HepG2 (cell line): ENCODE measurements at regions not wholly inside any gene's neighbourhood (a gene's known extent, or its start where the extent isn't known, plus 50 kb on each side); places are given as distances from the start of the nearest gene placed in this dataset.
A peak's percentile ranks its signal among the peaks of the same experiment; 100 is the strongest.

Experiments used
- HMGA1 ChIP-seq: sonication (generic); formaldehyde crosslinking; conservative IDR thresholded peaks from 2 replicates; pipeline ENCODE4 v1.4.0; 2020; ENCODE audit warnings: missing genetic modification reagents
- HNRNPLL ChIP-seq: fragments of 200-400 bp; formaldehyde crosslinking; IDR thresholded peaks from 2 replicates; pipeline ENCODE4 v1.6.1; 2017; ENCODE audit warnings: mild to moderate bottlenecking, low read depth, low read length; ENCODE audit not compliant: poor library complexity, severe bottlenecking
- MBD4 ChIP-seq: IDR thresholded peaks from 2 replicates; pipeline ENCODE4 v1.6.1; 2012; ENCODE audit warnings: low read length, inconsistent platforms, borderline replicate concordance
- MED1 ChIP-seq: sonication (generic); formaldehyde crosslinking; IDR thresholded peaks from 2 replicates; pipeline ENCODE4 v1.4.0; 2020; ENCODE audit warnings: missing genetic modification reagents
- PITX1 ChIP-seq: sonication (generic); formaldehyde crosslinking; IDR thresholded peaks from 2 replicates; pipeline ENCODE4 v1.5.1; 2020; ENCODE audit warnings: mild to moderate bottlenecking, missing genetic modification reagents
- RAD21 ChIP-seq: fragments of 450-650 bp; formaldehyde crosslinking; IDR thresholded peaks from 2 replicates; pipeline ENCODE4 v1.5.0; 2020; ENCODE audit warnings: mild to moderate bottlenecking
- SAP130 ChIP-seq: IDR thresholded peaks from 2 replicates; pipeline ENCODE4 v1.6.1; 2016; ENCODE audit warnings: low read depth
- TRIM24 ChIP-seq: sonication (generic); formaldehyde crosslinking; IDR thresholded peaks from 2 replicates; pipeline ENCODE4 v1.8.0; 2022; ENCODE audit warnings: mild to moderate bottlenecking, missing genetic modification reagents
- ZNF30 ChIP-seq: sonication (generic); formaldehyde crosslinking; IDR thresholded peaks from 2 replicates; pipeline ENCODE4 v1.5.0; 2020; ENCODE audit warnings: mild to moderate bottlenecking, missing genetic modification reagents
- ZNF747 ChIP-seq: sonication (generic); formaldehyde crosslinking; IDR thresholded peaks from 2 replicates; pipeline ENCODE4 v1.8.1; 2023; ENCODE audit warnings: missing genetic modification reagents, mild to moderate bottlenecking, borderline replicate concordance
- TF ChIP-seq, protein P1 (sequence below): sonication (generic); formaldehyde crosslinking; IDR thresholded peaks from one replicate; pipeline ENCODE4 v1.5.1; 2020; ENCODE audit warnings: mild to moderate bottlenecking, missing genetic modification reagents; ENCODE audit errors: not compliant biosample characterization
- TF ChIP-seq, protein P2 (sequence below): sonication (generic); formaldehyde crosslinking; IDR thresholded peaks from 2 replicates; pipeline ENCODE4 v1.4.0; 2020; ENCODE audit warnings: mild to moderate bottlenecking, missing genetic modification reagents
- TF ChIP-seq, protein P3 (sequence below): sonication (generic); formaldehyde crosslinking; IDR thresholded peaks from 2 replicates; pipeline ENCODE4 v1.8.0; 2022; ENCODE audit warnings: mild to moderate bottlenecking, missing genetic modification reagents, borderline replicate concordance
- TF ChIP-seq, protein P4 (sequence below): sonication (generic); formaldehyde crosslinking; IDR thresholded peaks from 2 replicates; pipeline ENCODE4 v1.5.1; 2020; ENCODE audit warnings: mild to moderate bottlenecking, missing genetic modification reagents

DNA sequence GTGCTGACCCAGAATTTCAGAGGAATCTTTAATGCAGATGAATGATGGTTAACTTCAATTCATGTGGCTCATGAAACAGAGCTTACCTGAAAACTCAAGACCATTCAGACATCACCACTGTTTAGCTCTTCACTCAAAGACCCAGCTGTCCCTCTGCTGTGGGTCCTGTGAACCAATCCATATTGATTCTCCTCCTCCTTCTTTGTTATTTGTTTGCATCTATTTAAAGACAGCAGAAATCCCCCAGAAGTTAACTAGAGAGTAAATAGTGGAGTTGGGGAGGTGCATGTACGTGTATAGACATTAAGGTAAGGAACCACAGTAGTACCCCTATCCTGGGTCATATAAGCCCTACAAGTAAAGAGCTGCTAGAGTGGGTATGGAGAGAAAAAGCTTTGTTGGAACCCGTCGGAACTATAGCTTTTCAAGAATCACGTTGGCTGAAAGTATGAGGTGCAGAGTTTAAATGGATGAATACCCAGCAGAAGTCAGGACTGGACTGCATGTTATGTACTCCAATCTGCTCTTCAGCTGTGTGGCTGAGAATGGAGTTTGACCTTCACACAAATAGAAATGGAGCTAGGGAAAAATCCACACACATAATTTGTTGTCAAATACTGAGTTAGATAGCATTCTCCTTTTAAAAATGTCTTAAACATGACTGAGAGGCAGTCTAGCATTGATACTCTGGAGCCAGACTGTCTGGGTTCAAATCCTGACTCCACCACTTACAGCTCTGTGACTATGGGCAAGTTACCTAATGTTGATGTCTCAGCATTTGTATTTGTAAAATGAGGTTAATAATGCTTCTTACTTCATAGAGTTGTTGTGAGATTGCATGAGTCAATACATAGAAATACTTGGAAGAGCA, 81.7 kb upstream of the HK2 start (continued):
- TF ChIP-seq, protein P1, sequence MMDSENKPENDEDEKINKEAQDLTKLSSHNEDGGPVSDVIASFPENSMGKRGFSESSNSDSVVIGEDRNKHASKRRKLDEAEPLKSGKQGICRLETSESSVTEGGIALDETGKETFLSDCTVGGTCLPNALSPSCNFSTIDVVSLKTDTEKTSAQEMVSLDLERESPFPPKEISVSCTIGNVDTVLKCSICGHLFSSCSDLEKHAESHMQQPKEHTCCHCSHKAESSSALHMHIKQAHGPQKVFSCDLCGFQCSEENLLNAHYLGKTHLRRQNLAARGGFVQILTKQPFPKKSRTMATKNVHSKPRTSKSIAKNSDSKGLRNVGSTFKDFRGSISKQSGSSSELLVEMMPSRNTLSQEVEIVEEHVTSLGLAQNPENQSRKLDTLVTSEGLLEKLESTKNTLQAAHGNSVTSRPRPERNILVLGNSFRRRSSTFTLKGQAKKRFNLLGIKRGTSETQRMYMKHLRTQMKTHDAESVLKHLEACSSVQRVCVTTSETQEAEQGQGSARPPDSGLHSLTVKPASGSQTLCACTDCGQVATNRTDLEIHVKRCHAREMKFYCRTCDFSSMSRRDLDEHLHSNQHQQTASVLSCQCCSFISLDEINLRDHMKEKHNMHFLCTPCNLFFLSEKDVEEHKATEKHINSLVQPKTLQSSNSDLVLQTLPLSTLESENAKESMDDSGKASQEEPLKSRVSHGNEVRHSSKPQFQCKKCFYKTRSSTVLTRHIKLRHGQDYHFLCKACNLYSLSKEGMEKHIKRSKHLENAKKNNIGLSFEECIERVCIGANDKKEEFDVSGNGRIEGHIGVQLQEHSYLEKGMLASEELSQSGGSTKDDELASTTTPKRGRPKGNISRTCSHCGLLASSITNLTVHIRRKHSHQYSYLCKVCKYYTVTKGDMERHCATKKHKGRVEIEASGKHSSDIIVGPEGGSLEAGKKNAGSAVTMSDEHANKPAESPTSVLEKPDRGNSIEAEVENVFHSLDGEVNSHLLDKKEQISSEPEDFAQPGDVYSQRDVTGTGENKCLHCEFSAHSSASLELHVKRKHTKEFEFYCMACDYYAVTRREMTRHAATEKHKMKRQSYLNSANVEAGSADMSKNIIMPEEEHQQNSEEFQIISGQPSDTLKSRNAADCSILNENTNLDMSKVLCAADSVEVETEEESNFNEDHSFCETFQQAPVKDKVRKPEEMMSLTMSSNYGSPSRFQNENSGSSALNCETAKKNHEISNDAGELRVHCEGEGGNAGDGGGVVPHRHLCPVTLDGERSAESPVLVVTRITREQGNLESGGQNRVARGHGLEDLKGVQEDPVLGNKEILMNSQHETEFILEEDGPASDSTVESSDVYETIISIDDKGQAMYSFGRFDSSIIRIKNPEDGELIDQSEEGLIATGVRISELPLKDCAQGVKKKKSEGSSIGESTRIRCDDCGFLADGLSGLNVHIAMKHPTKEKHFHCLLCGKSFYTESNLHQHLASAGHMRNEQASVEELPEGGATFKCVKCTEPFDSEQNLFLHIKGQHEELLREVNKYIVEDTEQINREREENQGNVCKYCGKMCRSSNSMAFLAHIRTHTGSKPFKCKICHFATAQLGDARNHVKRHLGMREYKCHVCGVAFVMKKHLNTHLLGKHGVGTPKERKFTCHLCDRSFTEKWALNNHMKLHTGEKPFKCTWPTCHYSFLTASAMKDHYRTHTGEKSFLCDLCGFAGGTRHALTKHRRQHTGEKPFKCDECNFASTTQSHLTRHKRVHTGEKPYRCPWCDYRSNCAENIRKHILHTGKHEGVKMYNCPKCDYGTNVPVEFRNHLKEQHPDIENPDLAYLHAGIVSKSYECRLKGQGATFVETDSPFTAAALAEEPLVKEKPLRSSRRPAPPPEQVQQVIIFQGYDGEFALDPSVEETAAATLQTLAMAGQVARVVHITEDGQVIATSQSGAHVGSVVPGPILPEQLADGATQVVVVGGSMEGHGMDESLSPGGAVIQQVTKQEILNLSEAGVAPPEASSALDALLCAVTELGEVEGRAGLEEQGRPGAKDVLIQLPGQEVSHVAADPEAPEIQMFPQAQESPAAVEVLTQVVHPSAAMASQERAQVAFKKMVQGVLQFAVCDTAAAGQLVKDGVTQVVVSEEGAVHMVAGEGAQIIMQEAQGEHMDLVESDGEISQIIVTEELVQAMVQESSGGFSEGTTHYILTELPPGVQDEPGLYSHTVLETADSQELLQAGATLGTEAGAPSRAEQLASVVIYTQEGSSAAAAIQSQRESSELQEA (CRISPR knock-in tag), result no peak
- no peak for TF ChIP-seq RAD21 (CRISPR knock-in tag)
- peak; percentile 81; the same call in 1 of the 2 replicates for TF ChIP-seq MBD4
- TF ChIP-seq HNRNPLL, result no peak
- no peak for TF ChIP-seq ZNF30 (CRISPR knock-in tag)
- TF ChIP-seq, protein P2, sequence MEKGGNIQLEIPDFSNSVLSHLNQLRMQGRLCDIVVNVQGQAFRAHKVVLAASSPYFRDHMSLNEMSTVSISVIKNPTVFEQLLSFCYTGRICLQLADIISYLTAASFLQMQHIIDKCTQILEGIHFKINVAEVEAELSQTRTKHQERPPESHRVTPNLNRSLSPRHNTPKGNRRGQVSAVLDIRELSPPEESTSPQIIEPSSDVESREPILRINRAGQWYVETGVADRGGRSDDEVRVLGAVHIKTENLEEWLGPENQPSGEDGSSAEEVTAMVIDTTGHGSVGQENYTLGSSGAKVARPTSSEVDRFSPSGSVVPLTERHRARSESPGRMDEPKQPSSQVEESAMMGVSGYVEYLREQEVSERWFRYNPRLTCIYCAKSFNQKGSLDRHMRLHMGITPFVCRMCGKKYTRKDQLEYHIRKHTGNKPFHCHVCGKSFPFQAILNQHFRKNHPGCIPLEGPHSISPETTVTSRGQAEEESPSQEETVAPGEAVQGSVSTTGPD (CRISPR knock-in tag), result no peak
- TF ChIP-seq, protein P3, sequence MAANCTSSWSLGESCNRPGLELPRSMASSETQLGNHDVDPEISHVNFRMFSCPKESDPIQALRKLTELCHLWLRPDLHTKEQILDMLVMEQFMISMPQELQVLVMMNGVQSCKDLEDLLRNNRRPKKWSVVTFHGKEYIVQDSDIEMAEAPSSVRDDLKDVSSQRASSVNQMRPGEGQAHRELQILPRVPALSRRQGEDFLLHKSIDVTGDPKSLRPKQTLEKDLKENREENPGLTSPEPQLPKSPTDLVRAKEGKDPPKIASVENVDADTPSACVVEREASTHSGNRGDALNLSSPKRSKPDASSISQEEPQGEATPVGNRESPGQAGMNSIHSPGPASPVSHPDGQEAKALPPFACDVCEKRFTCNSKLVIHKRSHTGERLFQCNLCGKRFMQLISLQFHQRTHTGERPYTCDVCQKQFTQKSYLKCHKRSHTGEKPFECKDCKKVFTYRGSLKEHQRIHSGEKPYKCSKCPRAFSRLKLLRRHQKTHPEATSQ, result no peak
- no peak for TF ChIP-seq TRIM24 (CRISPR knock-in tag)
- no peak for TF ChIP-seq ZNF747 (CRISPR knock-in tag)
- TF ChIP-seq, protein P4, sequence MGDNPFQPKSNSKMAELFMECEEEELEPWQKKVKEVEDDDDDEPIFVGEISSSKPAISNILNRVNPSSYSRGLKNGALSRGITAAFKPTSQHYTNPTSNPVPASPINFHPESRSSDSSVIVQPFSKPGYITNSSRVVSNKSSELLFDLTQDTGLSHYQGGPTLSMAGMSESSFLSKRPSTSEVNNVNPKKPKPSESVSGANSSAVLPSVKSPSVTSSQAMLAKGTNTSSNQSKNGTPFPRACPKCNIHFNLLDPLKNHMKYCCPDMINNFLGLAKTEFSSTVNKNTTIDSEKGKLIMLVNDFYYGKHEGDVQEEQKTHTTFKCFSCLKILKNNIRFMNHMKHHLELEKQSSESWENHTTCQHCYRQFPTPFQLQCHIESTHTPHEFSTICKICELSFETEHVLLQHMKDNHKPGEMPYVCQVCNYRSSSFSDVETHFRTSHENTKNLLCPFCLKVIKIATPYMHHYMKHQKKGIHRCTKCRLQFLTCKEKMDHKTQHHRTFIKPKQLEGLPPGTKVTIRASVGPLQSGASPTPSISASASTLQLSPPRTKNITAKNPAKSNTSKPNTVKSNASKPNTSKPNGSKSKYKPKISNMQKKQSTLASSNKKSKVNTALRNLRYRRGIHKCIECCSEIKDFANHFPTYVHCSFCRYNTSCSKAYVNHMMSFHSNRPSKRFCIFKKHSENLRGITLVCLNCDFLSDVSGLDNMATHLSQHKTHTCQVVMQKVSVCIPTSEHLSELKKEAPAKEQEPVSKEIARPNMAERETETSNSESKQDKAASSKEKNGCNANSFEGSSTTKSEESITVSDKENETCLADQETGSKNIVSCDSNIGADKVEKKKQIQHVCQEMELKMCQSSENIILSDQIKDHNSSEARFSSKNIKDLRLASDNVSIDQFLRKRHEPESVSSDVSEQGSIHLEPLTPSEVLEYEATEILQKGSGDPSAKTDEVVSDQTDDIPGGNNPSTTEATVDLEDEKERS (CRISPR knock-in tag), result peak; percentile 23; the same call in 1 of the 2 replicates
- TF ChIP-seq HMGA1, result no peak
- TF ChIP-seq PITX1 (CRISPR knock-in tag), result no peak
- peak; percentile 33; the same call in 1 of the 2 replicates for TF ChIP-seq SAP130 (CRISPR knock-in tag)
- TF ChIP-seq MED1 (CRISPR knock-in tag), result peak; percentile 49; the same call in 1 of the 2 replicates
